Activated CD4-positive, alpha-beta memory T cell treated with anti-CD3 and anti-CD28 coated beads for 36 hours (primary cell): ENCODE measurements at regions not wholly inside any gene's neighbourhood (a gene's known extent, or its start where the extent isn't known, plus 50 kb on each side); places are given as distances from the start of the nearest gene placed in this dataset.

Experiments used
- CTCF ChIA-PET: fragments of 350-600 bp; sonication (Branson Sonifier 250); formaldehyde crosslinking; loops from one replicate; lab custom pipeline; 2021; ENCODE audit warnings: antibody characterized with exemption, inconsistent platforms; lab: Charles Lee
- POLR2A ChIA-PET: fragments of 350-600 bp; sonication (Branson Sonifier 250); formaldehyde crosslinking; loops from one replicate; lab custom pipeline; 2021; ENCODE audit warnings: antibody characterized with exemption; lab: Charles Lee
- DNase-seq: peaks from one replicate; pipeline ENCODE4 v3.0.0-alpha.2; 2020
- H3K27ac Mint-ChIP-seq: one replicate; pipeline ENCODE4 v1.8.0; 2021; ENCODE audit warnings: mixed read lengths
- H3K27me3 Mint-ChIP-seq: one replicate; pipeline ENCODE4 v1.8.0; 2021; ENCODE audit warnings: mixed read lengths
- H3K36me3 Mint-ChIP-seq: one replicate; pipeline ENCODE4 v1.8.0; 2021; ENCODE audit warnings: mixed read lengths
- H3K4me1 Mint-ChIP-seq: one replicate; pipeline ENCODE4 v1.8.0; 2021; ENCODE audit warnings: low read depth, mixed read lengths
- H3K4me3 Mint-ChIP-seq: one replicate; pipeline ENCODE4 v1.8.0; 2021; ENCODE audit warnings: mild to moderate bottlenecking, mixed read lengths
- H3K9me3 Mint-ChIP-seq: one replicate; pipeline ENCODE4 v1.8.0; 2021; ENCODE audit warnings: mixed read lengths
- intact Hi-C: fragments of 100-400 bp; cut with micrococcal nuclease; formaldehyde crosslinking; loops from one replicate; pipeline ENCODE4 v1.15.1; 2023

DNA sequence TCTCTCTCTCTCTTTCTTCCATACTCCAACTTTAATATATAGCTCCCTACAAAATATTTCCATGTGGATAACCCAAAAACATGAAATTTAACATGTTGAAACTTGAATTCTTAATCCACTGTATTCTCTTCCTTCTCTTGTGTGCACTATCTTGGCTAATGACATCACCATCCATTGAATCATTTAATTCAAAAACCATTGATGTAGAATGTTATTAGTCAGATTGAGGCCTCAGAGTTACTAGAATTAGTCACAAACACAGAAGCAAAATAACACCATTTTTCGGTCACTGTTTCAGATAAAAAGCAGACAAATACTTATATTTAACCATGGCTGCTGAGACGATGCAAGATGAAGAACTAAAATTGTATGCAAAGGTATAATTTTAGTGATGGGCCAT is 256.9 kb upstream of the LRRC3B start:
- intact Hi-C loops, result no loop called here
- ChIA-PET POLR2A (no interaction called here), CTCF (no interaction called here)
- Mint-ChIP-seq H3K27ac (no peak overlapping the region), H3K36me3 (no peaks in the 10 kb centered on the region), H3K9me3 (peaks cover 8% of the 10 kb centered on the region), H3K4me3 (no peak overlapping the region), H3K4me1 (no peaks in the 10 kb centered on the region), H3K27me3 (no peaks in the 10 kb centered on the region)
- no peak for DNase-seq

DNA sequence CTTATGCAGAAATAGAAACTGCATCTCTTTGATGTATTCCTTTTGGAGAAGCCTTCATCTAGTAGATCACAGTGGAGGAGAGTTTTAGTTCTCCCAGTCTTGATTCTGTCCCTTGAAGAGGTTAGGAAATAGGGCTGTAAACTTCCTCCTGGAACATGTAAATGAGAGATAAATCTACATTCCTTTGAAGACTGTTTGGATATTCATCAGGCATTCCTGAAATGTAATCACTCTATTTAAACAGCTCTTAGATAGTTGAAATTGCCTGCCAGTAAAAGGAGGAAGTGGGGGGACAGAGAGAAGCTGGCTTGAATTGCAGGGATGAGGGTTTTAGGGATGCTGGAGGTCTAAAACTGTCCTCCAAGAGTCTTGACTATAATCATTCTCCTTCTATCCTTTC is 254.3 kb upstream of the LRRC3B start:
- DNase-seq, result no peak
- Mint-ChIP-seq H3K27ac (no peak overlapping the region), H3K4me3 (no peak overlapping the region), H3K27me3 (no peaks in the 10 kb centered on the region), H3K9me3 (peaks cover 5% of the 10 kb centered on the region), H3K4me1 (no peaks in the 10 kb centered on the region), H3K36me3 (no peaks in the 10 kb centered on the region)
- POLR2A ChIA-PET, result no interaction called here
- CTCF ChIA-PET, result no interaction called here
- intact Hi-C loops, result no loop called here

DNA sequence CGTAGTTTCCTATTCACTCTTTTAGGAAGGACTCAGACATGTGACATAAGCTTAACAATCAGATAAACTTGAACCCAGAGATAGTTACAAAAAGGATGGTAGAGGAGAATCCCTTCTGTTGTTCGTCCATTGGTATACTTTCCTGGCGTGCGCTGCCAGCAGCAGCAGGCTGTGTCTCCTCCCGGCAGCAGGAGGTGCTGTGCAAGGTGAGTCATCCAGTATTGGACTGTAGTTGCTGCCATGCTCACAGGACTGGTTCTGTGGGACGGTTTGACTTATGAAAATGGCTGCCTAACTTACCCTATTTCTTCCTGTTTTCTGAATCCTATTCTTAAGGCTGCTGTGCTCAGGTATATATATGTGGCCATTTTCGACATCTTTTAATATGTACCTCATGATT is 253.4 kb upstream of the LRRC3B start:
- intact Hi-C loops, result no loop called here
- POLR2A ChIA-PET, result no interaction called here
- CTCF ChIA-PET, result no interaction called here
- no peaks in the 10 kb centered on the region for H3K27me3 Mint-ChIP-seq
- no peak overlapping the region for H3K4me3 Mint-ChIP-seq
- H3K9me3 Mint-ChIP-seq, result peaks cover 3% of the 10 kb centered on the region
- no peaks in the 10 kb centered on the region for H3K36me3 Mint-ChIP-seq
- H3K4me1 Mint-ChIP-seq, result no peaks in the 10 kb centered on the region
- DNase-seq, result no peak
- H3K27ac Mint-ChIP-seq, result no peak overlapping the region

DNA sequence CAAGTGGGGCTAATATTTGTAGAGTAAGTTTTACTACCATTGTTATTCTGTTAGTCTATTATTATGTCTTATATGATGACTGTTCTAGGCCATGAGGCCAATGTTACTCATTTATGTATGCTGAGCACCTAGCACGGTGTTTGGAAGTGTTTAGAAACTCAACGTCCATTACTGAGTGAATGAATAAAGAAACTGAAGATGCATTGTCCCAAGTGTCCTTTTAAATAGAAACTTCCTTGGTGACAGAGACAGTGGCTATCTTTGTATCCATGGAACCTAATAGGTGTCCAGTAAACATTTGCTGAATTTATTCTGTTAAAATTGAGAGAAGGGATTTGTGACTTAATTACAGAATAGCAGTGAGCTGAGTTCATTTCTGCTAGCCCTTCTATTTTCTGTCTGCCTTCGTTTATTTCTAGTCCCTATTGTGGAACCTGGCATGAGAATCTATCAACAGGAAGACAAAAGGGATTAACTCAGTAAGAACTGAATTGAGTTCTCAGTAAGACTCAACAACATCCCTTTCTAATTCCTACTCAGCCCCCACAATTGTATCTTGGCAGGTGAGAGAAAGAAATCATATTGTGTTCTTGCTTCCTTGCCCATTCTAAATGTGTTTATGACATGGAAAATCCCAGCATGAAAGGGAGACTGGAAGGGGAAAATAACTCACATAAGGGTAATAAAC is 246.6 kb upstream of the LRRC3B start:
- H3K27me3 Mint-ChIP-seq, result no peaks in the 10 kb centered on the region
- peaks cover 3% of the 10 kb centered on the region for H3K9me3 Mint-ChIP-seq
- no peak overlapping the region for H3K4me3 Mint-ChIP-seq
- H3K36me3 Mint-ChIP-seq, result no peaks in the 10 kb centered on the region
- ChIA-PET CTCF (no interaction called here), POLR2A (no interaction called here)
- H3K4me1 Mint-ChIP-seq, result no peaks in the 10 kb centered on the region
- no peak overlapping the region for H3K27ac Mint-ChIP-seq
- no peak for DNase-seq
- intact Hi-C loops, result no loop called here

DNA sequence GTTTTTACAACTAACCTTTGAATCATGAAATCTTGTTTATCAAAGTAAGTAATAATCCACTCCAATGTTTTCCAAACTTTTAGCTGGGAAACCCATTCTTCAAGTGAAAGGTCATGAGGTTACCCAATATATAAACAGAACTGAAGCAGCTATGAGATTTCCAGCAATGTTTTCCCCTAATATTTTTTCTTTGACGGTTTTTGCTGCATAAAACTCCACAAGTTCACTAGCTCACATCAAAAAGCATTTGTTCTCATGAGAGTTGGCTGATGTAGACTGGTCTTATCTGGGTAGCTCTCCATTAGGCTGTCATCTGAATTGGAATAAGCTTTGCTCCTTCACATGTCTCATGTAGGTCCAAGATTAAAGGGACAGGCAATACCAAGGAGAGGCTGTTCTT is 241.2 kb upstream of the LRRC3B start:
- intact Hi-C loops, result no loop called here
- ChIA-PET CTCF (no interaction called here), POLR2A (no interaction called here)
- H3K27me3 Mint-ChIP-seq, result no peaks in the 10 kb centered on the region
- H3K9me3 Mint-ChIP-seq, result peaks cover 3% of the 10 kb centered on the region
- no peak for DNase-seq
- no peak overlapping the region for H3K27ac Mint-ChIP-seq
- no peaks in the 10 kb centered on the region for H3K36me3 Mint-ChIP-seq
- no peak overlapping the region for H3K4me3 Mint-ChIP-seq
- H3K4me1 Mint-ChIP-seq, result no peaks in the 10 kb centered on the region

DNA sequence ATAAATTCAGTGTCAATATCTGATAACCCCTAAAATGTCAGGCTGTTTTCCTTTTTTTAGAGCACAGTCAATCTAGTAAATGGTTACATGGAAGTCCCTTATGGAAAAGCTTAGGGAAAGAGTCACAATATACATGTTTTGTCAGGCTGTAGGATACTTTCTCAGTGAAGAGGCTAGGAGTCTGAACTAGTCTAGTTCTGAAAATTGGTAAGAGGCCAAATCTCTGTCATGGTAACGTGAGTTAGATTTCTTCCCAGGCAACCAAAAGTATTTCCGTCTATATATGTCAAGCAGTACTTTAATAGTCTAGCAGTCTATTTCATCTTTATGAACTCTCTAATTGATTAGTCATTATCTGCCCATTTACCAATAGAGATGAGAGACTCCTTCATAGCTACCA is 215.9 kb upstream of the LRRC3B start:
- POLR2A ChIA-PET, result no interaction called here
- no peaks in the 10 kb centered on the region for H3K27me3 Mint-ChIP-seq
- no peak overlapping the region for H3K4me3 Mint-ChIP-seq
- DNase-seq, result no peak
- H3K4me1 Mint-ChIP-seq, result no peaks in the 10 kb centered on the region
- intact Hi-C loops, result no loop called here
- CTCF ChIA-PET, result no interaction called here
- H3K9me3 Mint-ChIP-seq, result peaks cover 2% of the 10 kb centered on the region
- no peaks in the 10 kb centered on the region for H3K36me3 Mint-ChIP-seq
- no peak overlapping the region for H3K27ac Mint-ChIP-seq

DNA sequence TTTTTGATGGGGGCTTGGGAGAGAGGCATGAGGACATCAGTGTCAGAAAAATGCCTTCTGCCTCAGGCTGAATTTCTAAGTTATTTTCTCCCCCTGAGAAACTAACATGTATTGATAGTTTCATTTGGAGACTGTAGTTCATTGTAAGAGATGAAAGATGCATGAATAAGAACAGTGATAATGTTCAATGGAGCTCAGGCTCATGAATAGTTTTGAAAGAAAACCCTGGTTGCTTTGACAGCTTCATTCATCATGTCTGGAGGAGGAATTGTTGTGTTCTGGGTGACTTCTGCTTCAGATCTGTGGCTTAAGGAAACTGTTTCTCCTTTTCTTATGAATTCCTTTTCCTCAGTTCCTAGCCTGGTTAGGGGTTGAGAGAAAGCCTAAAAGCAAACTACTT is 204.0 kb upstream of the LRRC3B start:
- intact Hi-C loops, result no loop called here
- Mint-ChIP-seq H3K27ac (no peak overlapping the region), H3K4me1 (no peaks in the 10 kb centered on the region), H3K9me3 (peaks cover 12% of the 10 kb centered on the region), H3K4me3 (no peak overlapping the region), H3K27me3 (no peaks in the 10 kb centered on the region), H3K36me3 (no peaks in the 10 kb centered on the region)
- DNase-seq, result no peak
- CTCF ChIA-PET, result no interaction called here
- POLR2A ChIA-PET, result no interaction called here

DNA sequence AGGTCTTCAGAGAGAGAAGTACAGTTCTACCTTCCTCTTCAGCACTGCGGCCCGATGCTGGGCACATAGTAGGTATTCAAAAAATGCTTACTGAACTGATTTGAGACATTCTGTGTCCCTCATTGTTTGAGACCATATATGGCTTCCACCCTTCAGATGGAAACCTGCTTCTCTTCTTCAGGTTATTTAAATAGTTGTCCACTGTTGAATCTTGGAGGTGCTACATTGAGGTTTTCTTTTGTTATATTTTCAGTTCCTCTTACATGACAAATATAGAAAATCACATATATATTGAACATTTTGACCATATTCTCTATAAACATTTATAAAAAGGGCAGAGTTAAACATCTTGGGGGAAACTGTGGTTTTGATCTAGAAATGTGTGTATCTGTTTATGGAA is 200.2 kb upstream of the LRRC3B start:
- Mint-ChIP-seq H3K9me3 (no peaks in the 10 kb centered on the region), H3K4me3 (no peak overlapping the region), H3K27ac (no peak overlapping the region), H3K4me1 (no peaks in the 10 kb centered on the region), H3K36me3 (no peaks in the 10 kb centered on the region), H3K27me3 (no peaks in the 10 kb centered on the region)
- intact Hi-C loops, result no loop called here
- ChIA-PET CTCF (no interaction called here), POLR2A (no interaction called here)
- DNase-seq, result no peak

DNA sequence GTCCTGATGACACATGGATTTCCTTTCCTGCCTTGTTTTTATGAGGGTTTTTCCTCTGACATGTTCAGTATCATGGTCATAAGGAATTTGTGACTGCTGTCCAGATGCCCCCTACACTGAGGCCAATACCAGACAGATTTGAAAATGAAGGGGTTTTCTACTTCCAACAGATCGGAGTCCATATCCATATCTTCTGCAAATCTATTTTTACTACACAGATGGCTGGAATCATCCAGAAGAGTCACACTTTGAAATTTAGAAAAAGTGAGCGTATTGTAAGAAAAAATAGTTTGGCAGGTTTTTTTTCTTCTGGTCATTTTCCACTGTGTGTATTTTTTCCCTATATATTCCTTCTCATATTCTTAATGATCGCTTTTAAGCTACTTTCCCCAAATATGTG is 197.5 kb upstream of the LRRC3B start:
- H3K4me1 Mint-ChIP-seq, result no peaks in the 10 kb centered on the region
- intact Hi-C loops, result no loop called here
- no peaks in the 10 kb centered on the region for H3K9me3 Mint-ChIP-seq
- no peaks in the 10 kb centered on the region for H3K36me3 Mint-ChIP-seq
- no peak for DNase-seq
- H3K27me3 Mint-ChIP-seq, result no peaks in the 10 kb centered on the region
- H3K4me3 Mint-ChIP-seq, result no peak overlapping the region
- H3K27ac Mint-ChIP-seq, result no peak overlapping the region
- ChIA-PET CTCF (no interaction called here), POLR2A (no interaction called here)

DNA sequence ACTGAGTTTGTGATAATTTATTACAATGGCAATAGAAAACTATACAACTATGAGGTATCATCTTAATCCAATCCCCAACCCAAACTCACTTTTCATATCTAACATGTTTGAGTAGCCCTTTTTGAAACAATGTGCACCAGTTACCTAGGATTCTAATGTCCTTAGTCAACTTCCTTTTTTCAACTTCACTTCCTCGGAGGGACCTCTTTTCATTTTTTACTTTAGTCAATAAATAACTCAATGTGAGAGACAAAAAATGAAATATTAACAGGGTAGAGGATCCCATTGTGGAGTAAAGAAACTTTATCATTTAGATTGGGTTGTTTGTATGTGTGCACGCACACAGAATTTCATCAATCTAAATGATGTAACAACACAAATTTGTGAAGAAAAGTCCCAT is 193.6 kb upstream of the LRRC3B start:
- CTCF ChIA-PET, result no interaction called here
- H3K27ac Mint-ChIP-seq, result no peak overlapping the region

DNA sequence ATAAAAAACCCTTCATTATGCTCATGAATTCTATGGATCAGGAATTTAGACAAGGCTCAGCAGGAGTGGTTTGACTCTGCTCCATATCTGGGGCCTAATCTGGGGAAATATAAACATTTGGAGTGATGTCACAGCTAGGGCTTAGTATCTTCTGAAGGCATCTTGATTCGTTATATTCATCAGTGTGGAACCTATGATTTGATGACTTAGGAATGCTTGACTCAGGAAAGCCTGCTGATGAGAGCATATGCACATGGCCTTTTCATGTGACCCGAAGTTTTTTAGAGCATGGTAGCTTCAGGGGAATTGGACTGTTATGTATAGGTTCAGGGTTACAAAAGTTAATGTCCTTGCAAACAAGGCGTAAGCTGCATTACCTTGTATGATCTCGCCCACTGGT is 184.9 kb upstream of the LRRC3B start:
- H3K4me3 Mint-ChIP-seq, result no peak overlapping the region
- intact Hi-C loops, result no loop called here
- ChIA-PET POLR2A (no interaction called here), CTCF (no interaction called here)
- DNase-seq, result no peak
- H3K27me3 Mint-ChIP-seq, result no peaks in the 10 kb centered on the region
- H3K4me1 Mint-ChIP-seq, result no peaks in the 10 kb centered on the region
- no peaks in the 10 kb centered on the region for H3K9me3 Mint-ChIP-seq
- no peak overlapping the region for H3K27ac Mint-ChIP-seq
- H3K36me3 Mint-ChIP-seq, result no peaks in the 10 kb centered on the region

More for the DNA sequence above, 193.6 kb upstream of the LRRC3B start:
- POLR2A ChIA-PET, result no interaction called here
- no peaks in the 10 kb centered on the region for H3K36me3 Mint-ChIP-seq
- intact Hi-C loops, result no loop called here
- no peaks in the 10 kb centered on the region for H3K27me3 Mint-ChIP-seq
- no peak overlapping the region for H3K4me3 Mint-ChIP-seq
- no peak for DNase-seq
- no peaks in the 10 kb centered on the region for H3K9me3 Mint-ChIP-seq
- H3K4me1 Mint-ChIP-seq, result no peaks in the 10 kb centered on the region

DNA sequence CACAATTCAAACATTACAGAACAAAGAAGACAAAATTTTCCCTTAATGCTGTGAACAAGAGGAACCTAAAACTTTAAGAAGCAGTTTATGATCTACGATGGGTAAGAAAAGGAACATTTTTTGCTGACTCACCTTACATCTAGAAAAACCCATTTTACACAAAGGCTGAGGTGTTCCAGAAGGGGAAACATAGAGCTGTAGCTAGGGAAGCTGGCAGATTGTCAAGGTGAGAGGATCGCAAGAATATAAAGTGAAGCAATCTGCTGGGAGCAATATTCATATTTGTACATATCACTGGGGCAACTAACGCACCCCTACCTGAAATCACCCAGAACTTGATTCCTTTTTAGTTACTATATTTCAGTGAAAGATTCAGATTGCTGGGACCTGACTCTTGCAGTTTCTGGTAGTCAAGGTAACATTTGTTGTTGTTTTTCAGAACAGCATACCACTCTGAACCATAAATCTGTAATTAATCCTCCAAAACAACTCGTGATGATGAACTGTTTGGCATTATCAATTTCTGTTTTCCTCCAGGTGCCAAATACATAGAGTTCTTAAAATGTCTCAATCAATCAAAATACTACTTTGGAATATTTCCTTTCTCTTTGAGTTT is 184.1 kb upstream of the LRRC3B start:
- Mint-ChIP-seq H3K9me3 (no peaks in the 10 kb centered on the region), H3K4me1 (no peaks in the 10 kb centered on the region), H3K36me3 (no peaks in the 10 kb centered on the region), H3K4me3 (no peak overlapping the region), H3K27me3 (no peaks in the 10 kb centered on the region), H3K27ac (no peak overlapping the region)
- POLR2A ChIA-PET, result no interaction called here
- CTCF ChIA-PET, result no interaction called here
- intact Hi-C loops, result no loop called here
- no peak for DNase-seq
